Endothelial cell of umbilical vein (primary cell): ENCODE measurements at regions not wholly inside any gene's neighbourhood (a gene's known extent, or its start where the extent isn't known, plus 50 kb on each side); places are given as distances from the start of the nearest gene placed in this dataset.

ENCODE experiments used
- BruUV-seq: library from RNA; stranded (reverse); fragments of 400-500 nt; replicated peaks from 2 replicates; lab custom pipeline; 2021; lab: Mats Ljungman, UMichigan
- CTCF ChIA-PET: fragments of 300-600, 350-600 bp; sonication (Branson Sonifier 250); formaldehyde crosslinking; loops from one replicate; lab custom pipeline; 2021; ENCODE audit warnings: antibody characterized with exemption, inconsistent platforms; lab: Charles Lee
- POLR2A ChIA-PET: fragments of 300-600, 350-600 bp; sonication (Branson Sonifier 250); formaldehyde crosslinking; loops from one replicate; lab custom pipeline; 2021; ENCODE audit warnings: antibody characterized with exemption, inconsistent platforms; lab: Charles Lee
- DNase-seq: peaks from one replicate; pipeline ENCODE4 v3.0.0-alpha.2; 2011; ENCODE audit warnings: low read depth, low spot score
- FAIRE-seq: peaks from 2 replicates; lab custom pipeline; 2011; peaks lifted over from hg19 to GRCh38; lab: Jason Lieb, UNC
- H2AFZ ChIP-seq: 2 replicates; pipeline ENCODE4 v1.6.0; 2012; ENCODE audit warnings: low read depth, low read length, control low read depth, inconsistent platforms
- H3K27ac ChIP-seq: 2 replicates; pipeline ENCODE4 v1.5.1; 2011; ENCODE audit warnings: low read depth, mild to moderate bottlenecking, control low read depth, low read length, moderate library complexity; ENCODE audit not compliant: insufficient read depth
- H3K27me3 ChIP-seq, 2 experiments: 2 replicates each; pipeline versions ENCODE4 v1.6.0 to v1.6.1; 2011; ENCODE audit warnings: low read length in 2 of 2, mixed read lengths in 1 of 2; ENCODE audit not compliant: control insufficient read depth in 2 of 2, insufficient read depth in 2 of 2
- H3K36me3 ChIP-seq, 2 experiments: 2 replicates in 1 of 2; 3 replicates in 1 of 2; pipeline ENCODE4 v1.5.1; 2011; ENCODE audit warnings: low read length in 2 of 2, mild to moderate bottlenecking in 1 of 2, moderate library complexity in 1 of 2; ENCODE audit not compliant: control insufficient read depth in 2 of 2, insufficient read depth in 2 of 2; ENCODE audit errors: extremely low read depth in 1 of 2
- H3K4me1 ChIP-seq: 3 replicates; pipeline ENCODE4 v1.5.1; 2011; ENCODE audit warnings: mild to moderate bottlenecking, low read length; ENCODE audit not compliant: control insufficient read depth, insufficient read depth; ENCODE audit errors: extremely low read depth
- H3K4me2 ChIP-seq: 2 replicates; pipeline ENCODE4 v1.6.1; 2011; ENCODE audit warnings: low read length, control low read depth, mixed read lengths; ENCODE audit not compliant: insufficient read depth
- H3K4me3 ChIP-seq, 3 experiments: fragments of 200-600 bp in 1 of 3; sonication (generic), shearing (Covaris generic) in 1 of 3; replicated peaks in 1 of 3; 2 replicates each; pipeline ENCODE4 v1.5.1; 2011 to 2016; ENCODE audit warnings: control low read depth in 3 of 3, low read length in 3 of 3, mild to moderate bottlenecking in 2 of 3, inconsistent platforms in 1 of 3, low read depth in 1 of 3, moderate library complexity in 1 of 3; ENCODE audit not compliant: insufficient read depth in 1 of 3
- H3K79me2 ChIP-seq: 2 replicates; pipeline ENCODE4 v1.6.0; 2012; ENCODE audit warnings: low read length, inconsistent platforms; ENCODE audit not compliant: control insufficient read depth, insufficient read depth
- H3K9ac ChIP-seq: replicated peaks from 2 replicates; pipeline ENCODE3; 2011; ENCODE audit warnings: low read length, control low read depth; ENCODE audit not compliant: insufficient read depth; ENCODE audit errors: extremely low read depth
- H3K9me1 ChIP-seq: replicated peaks from 3 replicates; pipeline ENCODE4 v1.6.0; 2011; ENCODE audit warnings: mild to moderate bottlenecking, low read length; ENCODE audit not compliant: control insufficient read depth, insufficient read depth; ENCODE audit errors: extremely low read depth
- H3K9me3 ChIP-seq: replicated peaks from 2 replicates; pipeline ENCODE4 v1.5.1; 2012; ENCODE audit warnings: low read length, inconsistent platforms; ENCODE audit not compliant: control insufficient read depth, insufficient read depth
- H4K20me1 ChIP-seq: replicated peaks from 2 replicates; pipeline ENCODE3; 2011; ENCODE audit warnings: mild to moderate bottlenecking, low read length; ENCODE audit not compliant: control insufficient read depth, insufficient read depth; ENCODE audit errors: extremely low read depth
- CTCF ChIP-seq, 2 donors: IDR thresholded peaks; 1 replicate in 1 of 2; 2 replicates in 1 of 2; pipeline ENCODE4 v1.5.1; 2011; ENCODE audit warnings: low read length in 2 of 2, mild to moderate bottlenecking in 2 of 2, moderate library complexity in 2 of 2, control low read depth in 1 of 2, inconsistent platforms in 1 of 2, low read depth in 1 of 2; ENCODE audit not compliant: insufficient read depth in 1 of 2; ENCODE audit errors: extremely low read depth in 1 of 2
- EZH2 ChIP-seq: IDR thresholded peaks from 2 replicates; pipeline ENCODE4 v1.6.1; 2012; ENCODE audit warnings: borderline replicate concordance, low read depth, mild to moderate bottlenecking, moderate library complexity, low read length, inconsistent platforms; ENCODE audit not compliant: severe bottlenecking
- FOS ChIP-seq: IDR thresholded peaks from 2 replicates; pipeline ENCODE4 v1.6.1; 2011; ENCODE audit warnings: mild to moderate bottlenecking, low read length, moderate library complexity, borderline replicate concordance; ENCODE audit not compliant: insufficient read depth
- GATA2 ChIP-seq: IDR thresholded peaks from 2 replicates; pipeline ENCODE4 v1.7.0; 2011; ENCODE audit warnings: low read depth, mild to moderate bottlenecking, moderate library complexity, mixed read lengths, low read length; ENCODE audit not compliant: insufficient read length, insufficient read depth
- JUN ChIP-seq: IDR thresholded peaks from 2 replicates; pipeline ENCODE4 v1.6.1; 2011; ENCODE audit warnings: borderline replicate concordance, low read depth; ENCODE audit not compliant: insufficient read length, insufficient read depth
- MAX ChIP-seq: IDR thresholded peaks from 2 replicates; pipeline ENCODE4 v1.6.1; 2011; ENCODE audit not compliant: insufficient read depth, insufficient read length
- MYC ChIP-seq: IDR thresholded peaks from one replicate; pipeline ENCODE4 v1.6.1; 2011; ENCODE audit warnings: mild to moderate bottlenecking, low read depth, low read length
- POLR2A ChIP-seq: IDR thresholded peaks from 2 replicates; pipeline ENCODE4 v1.6.1; 2012; ENCODE audit warnings: low read depth, mild to moderate bottlenecking, control low read depth, low read length
- POLR2AphosphoS5 ChIP-seq: IDR thresholded peaks from 2 replicates; pipeline ENCODE4 v1.6.1; 2012; ENCODE audit warnings: low read depth, mild to moderate bottlenecking, control low read depth, low read length, moderate library complexity; ENCODE audit not compliant: insufficient read depth
- dilution Hi-C: fragments of 300-500 bp; cut with MboI; formaldehyde crosslinking; loops from one replicate; pipeline ENCODE4 v1.15.0; 2019; ENCODE audit warnings: low sequenced_read_pairs; ENCODE audit not compliant: extremely low pct_ligation_motif_present
- intact Hi-C: fragments of 100-400 bp; cut with micrococcal nuclease; formaldehyde crosslinking; loops from one replicate; pipeline ENCODE4 v1.10.0; 2022

GRCh38 chr11:69578167-69578566 lies 62.8 kb upstream of the CCND1 start:
- ChIA-PET POLR2A (no interaction called here), CTCF (no interaction called here)
- DNase-seq (no peak), FAIRE-seq (no peak)
- TF ChIP-seq CTCF (IDR thresholded peaks at IDR 0.05; ENCODE audit: extremely low read depth in 1 of 2, insufficient read depth in 1 of 2, low read depth in 1 of 2, low read length in 2 of 2) (no peak), POLR2A (no peak), FOS (no peak), GATA2 (no peak), JUN (no peak), EZH2 (no peak), MYC (no peak), POLR2AphosphoS5 (no peak), MAX (no peak)
- H3K9me1 ChIP-seq, result no peaks in the 10 kb centered on the region
- dilution Hi-C loops (no loop called here), intact Hi-C loops (no loop called here)
- no peak overlapping the region for H3K4me3 ChIP-seq
- BruUV-seq, result no TSS peak
- no peaks in the 10 kb centered on the region for H3K4me1 ChIP-seq
- no peaks in the 10 kb centered on the region for H3K36me3 ChIP-seq
- H3K9ac ChIP-seq, result no peak overlapping the region
- H2AFZ ChIP-seq, result no peak overlapping the region
- no peaks in the 10 kb centered on the region for H3K9me3 ChIP-seq
- H3K4me2 ChIP-seq, result no peak overlapping the region
- H3K27ac ChIP-seq, result no peak overlapping the region
- no peaks in the 10 kb centered on the region for H3K79me2 ChIP-seq
- no peaks in the 10 kb centered on the region for H4K20me1 ChIP-seq
- H3K27me3 ChIP-seq, result peaks cover 2 to 13% of the 10 kb centered on the region in 2 experiments
